SU-DHL-6 (cell line): ENCODE measurements at regions not wholly inside any gene's neighbourhood (a gene's known extent, or its start where the extent isn't known, plus 50 kb on each side); places are given as distances from the start of the nearest gene placed in this dataset.

ENCODE experiments used
- CTCF ChIP-seq: fragments of 200-600 bp; sonication (generic); IDR thresholded peaks from one replicate; pipeline ENCODE4 v1.5.1; 2017; ENCODE audit warnings: antibody characterized with exemption, mild to moderate bottlenecking, low read length, moderate library complexity; ENCODE audit not compliant: insufficient read depth, poor library complexity, severe bottlenecking
- EZH2phosphoT487 ChIP-seq: fragments of 200-600 bp; sonication (generic), shearing (Covaris generic); conservative IDR thresholded peaks from 2 replicates; pipeline ENCODE4 v1.6.1; 2018; ENCODE audit warnings: mild to moderate bottlenecking, antibody characterized with exemption, low read length, moderate library complexity, mixed read lengths

GRCh38 chr1:194117582-194117981, 931.2 kb upstream of the B3GALT2 start:
- TF ChIP-seq CTCF (no peak), EZH2phosphoT487 (no peak)
